ENCODE measurements at regions not wholly inside any gene's neighbourhood (a gene's known extent, or its start where the extent isn't known, plus 50 kb on each side); places are given as distances from the start of the nearest gene placed in this dataset.

DNA sequence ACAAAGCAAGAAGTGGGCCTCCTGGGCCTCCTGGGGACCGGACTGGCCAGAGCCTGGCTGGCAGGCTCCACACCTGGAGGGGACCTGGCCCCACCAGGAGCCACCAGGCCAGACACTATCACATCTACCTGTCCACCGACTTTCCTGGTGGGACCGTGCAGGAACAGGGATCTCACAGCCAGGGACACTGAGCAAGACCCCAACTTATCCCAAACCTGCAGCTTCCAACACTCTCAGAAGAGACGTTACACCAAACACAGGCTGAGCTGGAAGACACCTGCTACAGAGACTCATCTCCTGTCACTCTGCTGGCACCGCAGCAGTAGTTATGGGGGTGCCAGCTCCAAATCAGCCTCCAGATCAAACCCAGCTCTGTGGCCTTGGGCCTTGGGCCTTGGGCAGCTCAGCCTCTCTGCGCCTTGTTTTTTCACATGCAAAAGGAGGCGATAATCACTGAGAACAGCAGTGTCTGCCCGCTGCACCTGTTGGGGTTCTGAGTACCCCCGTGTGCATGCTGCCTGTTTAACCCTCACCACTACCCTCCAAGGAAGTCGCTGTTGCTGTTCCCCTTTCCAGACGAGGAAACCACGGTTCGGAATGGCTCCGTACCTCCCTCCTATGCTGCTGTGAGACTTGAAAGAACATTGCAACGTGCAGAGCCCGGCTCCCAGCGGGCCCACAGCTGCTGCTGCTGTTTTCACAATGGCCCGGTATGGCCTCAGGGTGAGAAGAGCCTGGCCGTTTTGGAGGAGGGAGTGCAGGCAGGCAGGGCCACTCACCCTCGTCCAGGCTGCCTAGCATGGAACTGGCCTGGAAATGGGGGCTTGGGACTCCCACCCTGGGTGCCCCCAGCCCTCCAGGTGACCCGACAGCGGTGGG lies 69.6 kb downstream of the ADRA2C start:
- H3K9me3 ChIP-seq, result no peaks in the 10 kb centered on the region
- no peak overlapping the region for H3K4me3 ChIP-seq
- TF ChIP-seq POLR2A (IDR thresholded peaks at IDR 0.05) (no peak), EP300 (IDR thresholded peaks at IDR 0.05) (no peak), POLR2AphosphoS5 (IDR thresholded peaks at IDR 0.05) (no peak)
- TF ChIP-seq, protein P1, sequence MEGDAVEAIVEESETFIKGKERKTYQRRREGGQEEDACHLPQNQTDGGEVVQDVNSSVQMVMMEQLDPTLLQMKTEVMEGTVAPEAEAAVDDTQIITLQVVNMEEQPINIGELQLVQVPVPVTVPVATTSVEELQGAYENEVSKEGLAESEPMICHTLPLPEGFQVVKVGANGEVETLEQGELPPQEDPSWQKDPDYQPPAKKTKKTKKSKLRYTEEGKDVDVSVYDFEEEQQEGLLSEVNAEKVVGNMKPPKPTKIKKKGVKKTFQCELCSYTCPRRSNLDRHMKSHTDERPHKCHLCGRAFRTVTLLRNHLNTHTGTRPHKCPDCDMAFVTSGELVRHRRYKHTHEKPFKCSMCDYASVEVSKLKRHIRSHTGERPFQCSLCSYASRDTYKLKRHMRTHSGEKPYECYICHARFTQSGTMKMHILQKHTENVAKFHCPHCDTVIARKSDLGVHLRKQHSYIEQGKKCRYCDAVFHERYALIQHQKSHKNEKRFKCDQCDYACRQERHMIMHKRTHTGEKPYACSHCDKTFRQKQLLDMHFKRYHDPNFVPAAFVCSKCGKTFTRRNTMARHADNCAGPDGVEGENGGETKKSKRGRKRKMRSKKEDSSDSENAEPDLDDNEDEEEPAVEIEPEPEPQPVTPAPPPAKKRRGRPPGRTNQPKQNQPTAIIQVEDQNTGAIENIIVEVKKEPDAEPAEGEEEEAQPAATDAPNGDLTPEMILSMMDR (IDR thresholded peaks at IDR 0.05), result no peak
- H3K27me3 ChIP-seq, result peaks cover 0 to 42% (median 27%) of the 10 kb centered on the region in 3 donors
- intact Hi-C loops (cut with DNase I), result no loop called here
- no peak for DNase-seq
- WGBS, 2 donors, result 48 to 70% methylated on average over 22 of the region's 22 CpGs
- H3K36me3 ChIP-seq, result no peaks in the 10 kb centered on the region
- no peaks in the 10 kb centered on the region for H3K4me1 ChIP-seq
- no peak overlapping the region for H3K27ac ChIP-seq

GRCh38 chr4:3836406-3836755 lies 70.2 kb downstream of the ADRA2C start:
- Histone ChIP-seq H3K9me3 (no peaks in the 10 kb centered on the region), H3K27ac (no peak overlapping the region), H3K36me3 (no peaks in the 10 kb centered on the region), H3K4me1 (no peaks in the 10 kb centered on the region), H3K4me3 (no peak overlapping the region), H3K27me3 (peaks cover 0 to 42% (median 27%) of the 10 kb centered on the region in 3 donors)
- 49 to 65% methylated on average over 10 of the region's 10 CpGs for WGBS, 2 donors
- intact Hi-C loops (cut with DNase I), result no loop called here
- TF ChIP-seq POLR2AphosphoS5 (IDR thresholded peaks at IDR 0.05) (no peak), POLR2A (IDR thresholded peaks at IDR 0.05) (no peak), EP300 (IDR thresholded peaks at IDR 0.05) (no peak)
- TF ChIP-seq, protein P1 (IDR thresholded peaks at IDR 0.05), result no peak
- no peak for DNase-seq

DNA sequence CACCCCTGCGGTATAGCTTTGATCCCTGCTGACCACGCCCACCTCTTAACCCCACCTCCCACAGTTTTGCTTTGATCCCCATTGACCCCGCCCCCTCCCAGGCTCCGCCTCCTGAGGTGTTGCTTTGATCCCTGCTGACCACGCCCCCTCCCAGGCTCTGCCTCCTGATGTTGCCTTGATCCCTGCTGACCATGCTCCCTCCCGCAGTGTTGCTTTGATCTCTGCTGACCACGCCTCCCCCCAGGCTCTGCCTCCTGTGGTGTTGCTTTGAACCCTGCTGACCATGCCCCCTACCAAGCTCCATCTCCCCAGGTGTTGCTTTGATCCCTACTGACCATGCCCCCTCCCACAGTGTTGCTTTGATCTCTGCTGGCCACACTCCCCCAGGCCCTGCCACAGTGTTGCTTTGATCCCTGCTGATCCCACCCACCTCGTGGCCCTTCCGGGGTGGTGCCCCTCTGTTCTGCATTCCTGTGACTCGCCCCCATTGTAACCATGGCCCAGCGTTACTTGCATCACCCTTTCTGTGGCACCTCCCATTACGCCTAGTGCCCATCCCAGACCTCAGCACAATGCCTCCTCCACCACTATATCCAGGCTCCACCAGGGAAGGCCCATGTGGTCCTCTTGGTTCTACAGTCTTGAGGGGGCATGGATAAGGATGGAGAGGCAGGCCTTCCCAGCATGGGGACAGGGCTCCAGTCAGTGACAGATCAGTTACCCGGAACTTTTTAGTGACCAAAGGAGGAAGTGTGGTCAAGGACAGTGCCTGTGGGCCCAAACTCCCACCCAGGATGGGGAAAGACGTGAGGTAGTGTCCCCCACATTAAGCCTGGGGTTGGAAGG lies 70.8 kb downstream of the ADRA2C start:
- WGBS, 2 donors, result 55 to 64% methylated on average over 14 of the region's 14 CpGs
- DNase-seq, result no peak
- H3K4me1 ChIP-seq, result no peaks in the 10 kb centered on the region
- H3K27me3 ChIP-seq, result peaks cover 0 to 42% (median 27%) of the 10 kb centered on the region in 3 donors
- intact Hi-C loops (cut with DNase I), result no loop called here
- no peaks in the 10 kb centered on the region for H3K9me3 ChIP-seq
- H3K36me3 ChIP-seq, result no peaks in the 10 kb centered on the region
- H3K4me3 ChIP-seq, result no peak overlapping the region
- H3K27ac ChIP-seq, result no peak overlapping the region
- no peak for TF ChIP-seq EP300 (IDR thresholded peaks at IDR 0.05)
- TF ChIP-seq, protein P1 (IDR thresholded peaks at IDR 0.05), result no peak
- no peak for TF ChIP-seq POLR2A (IDR thresholded peaks at IDR 0.05)
- no peak for TF ChIP-seq POLR2AphosphoS5 (IDR thresholded peaks at IDR 0.05)

GRCh38 chr4:3838437-3839380 lies 72.5 kb downstream of the ADRA2C start:
- Histone ChIP-seq H3K9me3 (no peaks in the 10 kb centered on the region), H3K4me3 (no peak overlapping the region), H3K36me3 (no peaks in the 10 kb centered on the region), H3K4me1 (no peaks in the 10 kb centered on the region), H3K27ac (no peak overlapping the region), H3K27me3 (peaks cover 0 to 36% (median 27%) of the 10 kb centered on the region in 3 donors)
- DNase-seq, result no peak
- no peak for TF ChIP-seq POLR2A (IDR thresholded peaks at IDR 0.05)
- TF ChIP-seq, protein P1 (IDR thresholded peaks at IDR 0.05), result no peak
- no peak for TF ChIP-seq EP300 (IDR thresholded peaks at IDR 0.05)
- no peak for TF ChIP-seq POLR2AphosphoS5 (IDR thresholded peaks at IDR 0.05)
- intact Hi-C loops (cut with DNase I), result no loop called here
- WGBS, 2 donors, result 80 to 88% methylated on average over 6 of the region's 6 CpGs
